ENCODE measurements at regions not wholly inside any gene's neighbourhood (a gene's known extent, or its start where the extent isn't known, plus 50 kb on each side); places are given as distances from the start of the nearest gene placed in this dataset.

- TF ChIP-seq ZBTB9 (CRISPR knock-in tag; IDR thresholded peaks at IDR 0.05) (no peak), SRSF7 (optimal IDR thresholded peaks at IDR 0.05; ENCODE audit: low read depth, low read length) (no peak), PHB (CRISPR knock-in tag; IDR thresholded peaks at IDR 0.05) (no peak), PYGO2 (tag; IDR thresholded peaks at IDR 0.05) (no peak), XRCC4 (IDR thresholded peaks at IDR 0.05; ENCODE audit: extremely low read depth, insufficient read depth, insufficient read length) (no peak), TFAP4 (CRISPR knock-in tag; IDR thresholded peaks at IDR 0.05; ENCODE audit: borderline replicate concordance) (no peak), TBP (optimal IDR thresholded peaks at IDR 0.05; ENCODE audit: low read depth, low read length) (peak; percentile 16), TAF7 (tag; IDR thresholded peaks at IDR 0.05) (no peak), YY1 (IDR thresholded peaks at IDR 0.05; ENCODE audit: borderline replicate concordance in 1 of 3, control insufficient read depth in 1 of 3, extremely low read depth in 1 of 3, insufficient read depth in 3 of 3, insufficient read length in 1 of 3, insufficient replicate concordance in 2 of 3, low read depth in 1 of 3, low read length in 2 of 3) (no peak), ZNF133 (CRISPR knock-in tag; IDR thresholded peaks at IDR 0.05) (no peak), ARHGAP35 (IDR thresholded peaks at IDR 0.05; ENCODE audit: partially characterized antibody) (no peak), ZBTB1 (CRISPR knock-in tag; IDR thresholded peaks at IDR 0.05; ENCODE audit: borderline replicate concordance, low read depth) (0 out of 2 replicates have a peak, but pooled peaks have one; percentile 24), ZNF140 (CRISPR knock-in tag; IDR thresholded peaks at IDR 0.05) (no peak), ZNF586 (CRISPR knock-in tag; conservative IDR thresholded peaks at IDR 0.05) (no peak), CBFA2T2 (conservative IDR thresholded peaks at IDR 0.05) (no peak), ZNF778 (CRISPR knock-in tag; IDR thresholded peaks at IDR 0.05) (no peak), ZNF830 (CRISPR knock-in tag; IDR thresholded peaks at IDR 0.05) (no peak)
Observed at GRCh38 chr1:21342961-21343838, 52.9 kb upstream of the ECE1 start (continued).

All from K562 (cell line).